Astrocyte (in vitro differentiated cells and primary cell): ENCODE measurements at regions not wholly inside any gene's neighbourhood (a gene's known extent, or its start where the extent isn't known, plus 50 kb on each side); places are given as distances from the start of the nearest gene placed in this dataset.

Source experiments
- DNase-seq: peaks from one replicate; pipeline ENCODE4 v3.0.0-alpha.2; 2010; ENCODE audit warnings: low read depth
- FAIRE-seq: peaks from 2 replicates; lab custom pipeline; 2011; peaks lifted over from hg19 to GRCh38; lab: Jason Lieb, UNC
- H2AFZ ChIP-seq: 2 replicates; pipeline ENCODE4 v1.6.0; 2012; ENCODE audit warnings: low read depth, low read length, inconsistent platforms
- H3K27ac ChIP-seq: 2 replicates; pipeline ENCODE4 v1.5.1; 2011; ENCODE audit warnings: low read depth, low read length, inconsistent platforms
- H3K27me3 ChIP-seq: 2 replicates; pipeline ENCODE4 v1.6.0; 2011; ENCODE audit warnings: low read length, inconsistent platforms; ENCODE audit not compliant: insufficient read depth
- H3K36me3 ChIP-seq: 2 replicates; pipeline ENCODE4 v1.5.1; 2011; ENCODE audit warnings: low read length, inconsistent platforms; ENCODE audit not compliant: insufficient read depth
- H3K4me1 ChIP-seq: 2 replicates; pipeline ENCODE4 v1.5.1; 2011; ENCODE audit warnings: low read length, inconsistent platforms; ENCODE audit not compliant: insufficient read depth
- H3K4me2 ChIP-seq: 2 replicates; pipeline ENCODE4 v1.6.0; 2012; ENCODE audit warnings: low read length, inconsistent platforms
- H3K4me3 ChIP-seq: 2 replicates; pipeline ENCODE4 v1.5.1; 2011; ENCODE audit warnings: low read depth, mild to moderate bottlenecking, low read length, inconsistent platforms; ENCODE audit not compliant: insufficient read depth
- H3K79me2 ChIP-seq: 2 replicates; pipeline ENCODE4 v1.6.0; 2012; ENCODE audit warnings: mild to moderate bottlenecking, low read length, inconsistent platforms; ENCODE audit not compliant: insufficient read depth
- H3K9ac ChIP-seq: 2 replicates; pipeline ENCODE4 v1.6.0; 2012; ENCODE audit warnings: mild to moderate bottlenecking, low read length, inconsistent platforms
- H3K9me3 ChIP-seq: 2 replicates; pipeline ENCODE4 v1.5.1; 2012; ENCODE audit warnings: low read depth, mild to moderate bottlenecking, low read length, inconsistent platforms; ENCODE audit not compliant: insufficient read depth
- H4K20me1 ChIP-seq: 2 replicates; pipeline ENCODE4 v1.6.0; 2012; ENCODE audit warnings: low read length, inconsistent platforms; ENCODE audit not compliant: insufficient read depth
- H3K27ac Mint-ChIP-seq: one replicate; pipeline ENCODE4 v1.8.0; 2021; ENCODE audit warnings: mild to moderate bottlenecking, mixed read lengths; ENCODE audit not compliant: unreplicated experiment
- H3K27me3 Mint-ChIP-seq: one replicate; pipeline ENCODE4 v1.8.0; 2021; ENCODE audit warnings: low read depth, mixed read lengths; ENCODE audit not compliant: unreplicated experiment
- H3K36me3 Mint-ChIP-seq: one replicate; pipeline ENCODE4 v1.8.0; 2021; ENCODE audit warnings: low read depth, mixed read lengths; ENCODE audit not compliant: unreplicated experiment
- H3K4me1 Mint-ChIP-seq: one replicate; pipeline ENCODE4 v1.8.0; 2021; ENCODE audit warnings: low read depth, mixed read lengths; ENCODE audit not compliant: unreplicated experiment
- H3K4me3 Mint-ChIP-seq: one replicate; pipeline ENCODE4 v1.8.0; 2021; ENCODE audit warnings: mild to moderate bottlenecking, moderate library complexity, mixed read lengths; ENCODE audit not compliant: unreplicated experiment
- H3K9me3 Mint-ChIP-seq: one replicate; pipeline ENCODE4 v1.8.0; 2021; ENCODE audit warnings: mild to moderate bottlenecking, mixed read lengths; ENCODE audit not compliant: unreplicated experiment
- CTCF ChIP-seq: IDR thresholded peaks from 2 replicates; pipeline ENCODE4 v1.5.1; 2011; ENCODE audit warnings: low read depth, mild to moderate bottlenecking, inconsistent platforms, low read length, moderate library complexity; ENCODE audit not compliant: insufficient read depth
- EZH2 ChIP-seq: IDR thresholded peaks from 2 replicates; pipeline ENCODE4 v1.6.1; 2012; ENCODE audit warnings: mild to moderate bottlenecking, low read length, inconsistent platforms; ENCODE audit not compliant: insufficient read depth

- no peaks in the 10 kb centered on the region for H3K27me3 ChIP-seq
- peaks cover 2% of the 10 kb centered on the region for H3K9me3 Mint-ChIP-seq
- peaks cover 3% of the 10 kb centered on the region for H3K4me1 Mint-ChIP-seq
- peaks cover 8% of the 10 kb centered on the region for H3K9me3 ChIP-seq
- H3K27ac ChIP-seq: no peak overlapping the region
- no peaks in the 10 kb centered on the region for H3K79me2 ChIP-seq
- no peak overlapping the region for H3K4me3 ChIP-seq
- no peak overlapping the region for H3K9ac ChIP-seq
- FAIRE-seq: no peak
- no peaks in the 10 kb centered on the region for H4K20me1 ChIP-seq
- H3K4me3 Mint-ChIP-seq: no peak overlapping the region
- H3K4me1 ChIP-seq: no peaks in the 10 kb centered on the region
- H3K27me3 Mint-ChIP-seq: peaks cover 30% of the 10 kb centered on the region
- H3K4me2 ChIP-seq: no peak overlapping the region
- no peak for DNase-seq
- H2AFZ ChIP-seq: no peak overlapping the region
- TF ChIP-seq EZH2: no peak
- no peak for TF ChIP-seq CTCF
- no peak overlapping the region for H3K27ac Mint-ChIP-seq
- H3K36me3 Mint-ChIP-seq: no peaks in the 10 kb centered on the region
- no peaks in the 10 kb centered on the region for H3K36me3 ChIP-seq
Observed at GRCh38 chr10:128518000-128518399, 391.8 kb upstream of the MKI67 start.

GRCh38 chr10:128519581-128519980 is 393.4 kb upstream of the MKI67 start:
- Mint-ChIP-seq H3K27ac (no peak overlapping the region), H3K9me3 (peaks cover 5% of the 10 kb centered on the region), H3K4me3 (no peak overlapping the region), H3K4me1 (peaks cover 3% of the 10 kb centered on the region), H3K27me3 (peaks cover 23% of the 10 kb centered on the region), H3K36me3 (no peaks in the 10 kb centered on the region)
- Histone ChIP-seq H3K4me3 (no peak overlapping the region), H3K4me2 (no peak overlapping the region), H3K9me3 (peaks cover 8% of the 10 kb centered on the region), H3K9ac (no peak overlapping the region), H3K36me3 (no peaks in the 10 kb centered on the region), H3K27me3 (no peaks in the 10 kb centered on the region), H3K79me2 (no peaks in the 10 kb centered on the region), H2AFZ (no peak overlapping the region), H3K4me1 (no peaks in the 10 kb centered on the region), H4K20me1 (no peaks in the 10 kb centered on the region), H3K27ac (no peak overlapping the region)
- TF ChIP-seq EZH2 (no peak), CTCF (no peak)
- DNase-seq (no peak), FAIRE-seq (no peak)

- H3K27ac ChIP-seq: no peak overlapping the region
- no peak overlapping the region for H2AFZ ChIP-seq
- no peak overlapping the region for H3K4me3 Mint-ChIP-seq
- DNase-seq (no peak), FAIRE-seq (no peak)
- no peak overlapping the region for H3K9ac ChIP-seq
- H3K9me3 Mint-ChIP-seq: peaks cover 5% of the 10 kb centered on the region
- no peak overlapping the region for H3K27ac Mint-ChIP-seq
- H3K27me3 Mint-ChIP-seq: peaks cover 23% of the 10 kb centered on the region
- H3K36me3 ChIP-seq: no peaks in the 10 kb centered on the region
- no peak overlapping the region for H3K4me3 ChIP-seq
- H3K36me3 Mint-ChIP-seq: no peaks in the 10 kb centered on the region
- no peaks in the 10 kb centered on the region for H3K79me2 ChIP-seq
- H3K4me1 Mint-ChIP-seq: peaks cover 3% of the 10 kb centered on the region
- no peak overlapping the region for H3K4me2 ChIP-seq
- H3K9me3 ChIP-seq: peaks cover 8% of the 10 kb centered on the region
- no peaks in the 10 kb centered on the region for H3K4me1 ChIP-seq
- no peaks in the 10 kb centered on the region for H3K27me3 ChIP-seq
- TF ChIP-seq EZH2 (no peak), CTCF (no peak)
- no peaks in the 10 kb centered on the region for H4K20me1 ChIP-seq
Observed at GRCh38 chr10:128520211-128520815, 394.1 kb upstream of the MKI67 start.
